ENCODE measurements at regions not wholly inside any gene's neighbourhood (a gene's known extent, or its start where the extent isn't known, plus 50 kb on each side); places are given as distances from the start of the nearest gene placed in this dataset.

DNA sequence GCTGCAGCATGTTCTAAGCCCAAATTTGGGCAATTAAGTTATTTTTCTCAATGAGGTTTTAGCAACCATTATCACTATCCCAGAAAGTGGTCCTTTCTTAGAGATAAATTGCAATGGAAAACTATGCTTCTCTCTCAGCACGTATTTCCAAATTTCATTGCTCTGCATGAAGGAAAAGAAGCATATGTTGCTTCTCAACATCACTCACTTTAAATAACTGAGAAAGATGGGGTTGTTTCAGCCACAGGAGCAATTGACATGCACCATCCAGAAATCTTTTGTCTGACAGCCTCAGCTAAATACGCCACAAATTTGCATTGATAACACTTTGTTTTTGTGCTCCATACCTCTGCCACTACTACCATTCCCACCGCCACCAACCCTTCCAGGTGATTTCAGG lies 157.6 kb upstream of the PKN2 start:
- Mint-ChIP-seq H3K36me3 (ENCODE audit: low read depth) (no peaks in the 10 kb centered on the region), H3K4me3 (ENCODE audit: unreplicated experiment) (no peak overlapping the region), H3K9me3 (ENCODE audit: low read depth) (no peaks in the 10 kb centered on the region), H3K27me3 (ENCODE audit: low read depth) (peaks cover 7% of the 10 kb centered on the region), H3K4me1 (ENCODE audit: low read depth) (no peaks in the 10 kb centered on the region), H3K27ac (ENCODE audit: unreplicated experiment) (no peak overlapping the region)
- no peak for TF ChIP-seq CTCF (IDR thresholded peaks at IDR 0.05)
- no peak for DNase-seq (ENCODE audit: low spot score)

GRCh38 chr1:88528792-88529191 lies 155.3 kb upstream of the PKN2 start:
- Mint-ChIP-seq H3K4me3 (ENCODE audit: unreplicated experiment) (no peak overlapping the region), H3K4me1 (ENCODE audit: low read depth) (no peaks in the 10 kb centered on the region), H3K27me3 (ENCODE audit: low read depth) (peaks cover 7% of the 10 kb centered on the region), H3K36me3 (ENCODE audit: low read depth) (no peaks in the 10 kb centered on the region), H3K9me3 (ENCODE audit: low read depth) (no peaks in the 10 kb centered on the region), H3K27ac (ENCODE audit: unreplicated experiment) (no peak overlapping the region)
- TF ChIP-seq CTCF (IDR thresholded peaks at IDR 0.05): no peak
- DNase-seq (ENCODE audit: low spot score): no peak

- Mint-ChIP-seq H3K9me3 (ENCODE audit: low read depth) (no peaks in the 10 kb centered on the region), H3K4me3 (ENCODE audit: unreplicated experiment) (no peak overlapping the region), H3K4me1 (ENCODE audit: low read depth) (no peaks in the 10 kb centered on the region), H3K27ac (ENCODE audit: unreplicated experiment) (no peak overlapping the region), H3K36me3 (ENCODE audit: low read depth) (no peaks in the 10 kb centered on the region), H3K27me3 (ENCODE audit: low read depth) (peaks cover 7% of the 10 kb centered on the region)
- no peak for TF ChIP-seq CTCF (IDR thresholded peaks at IDR 0.05)
- DNase-seq (ENCODE audit: low spot score): no peak
These were observed 154.5 kb upstream of the PKN2 start for GRCh38 chr1:88529581-88529980.

- Mint-ChIP-seq H3K4me1 (ENCODE audit: low read depth) (no peaks in the 10 kb centered on the region), H3K27ac (ENCODE audit: unreplicated experiment) (no peak overlapping the region), H3K27me3 (ENCODE audit: low read depth) (peaks cover 7% of the 10 kb centered on the region), H3K9me3 (ENCODE audit: low read depth) (no peaks in the 10 kb centered on the region), H3K4me3 (ENCODE audit: unreplicated experiment) (no peak overlapping the region), H3K36me3 (ENCODE audit: low read depth) (no peaks in the 10 kb centered on the region)
- DNase-seq (ENCODE audit: low spot score): no peak
- no peak for TF ChIP-seq CTCF (IDR thresholded peaks at IDR 0.05)
These were observed 153.8 kb upstream of the PKN2 start for GRCh38 chr1:88530246-88530645.

GRCh38 chr1:88537787-88538186 lies 146.3 kb upstream of the PKN2 start:
- no peaks in the 10 kb centered on the region for H3K4me1 Mint-ChIP-seq (ENCODE audit: low read depth)
- no peak overlapping the region for H3K27ac Mint-ChIP-seq (ENCODE audit: unreplicated experiment)
- H3K9me3 Mint-ChIP-seq (ENCODE audit: low read depth): no peaks in the 10 kb centered on the region
- no peak for DNase-seq (ENCODE audit: low spot score)
- no peaks in the 10 kb centered on the region for H3K36me3 Mint-ChIP-seq (ENCODE audit: low read depth)
- no peaks in the 10 kb centered on the region for H3K27me3 Mint-ChIP-seq (ENCODE audit: low read depth)
- no peak overlapping the region for H3K4me3 Mint-ChIP-seq (ENCODE audit: unreplicated experiment)
- no peak for TF ChIP-seq CTCF (IDR thresholded peaks at IDR 0.05)
